Rectal smooth muscle tissue (tissue), 1 donor: ENCODE measurements at regions not wholly inside any gene's neighbourhood (a gene's known extent, or its start where the extent isn't known, plus 50 kb on each side); places are given as distances from the start of the nearest gene placed in this dataset.

Experiments used
- H3K27ac ChIP-seq: one replicate; pipeline ENCODE4 v1.7.0; 2013; ENCODE audit warnings: low read depth, low read length, inconsistent platforms
- H3K27me3 ChIP-seq: one replicate; pipeline ENCODE4 v1.7.0; 2013; ENCODE audit warnings: low read length; ENCODE audit not compliant: control insufficient read depth, insufficient read depth
- H3K36me3 ChIP-seq: one replicate; pipeline ENCODE4 v1.7.0; 2013; ENCODE audit warnings: low read length; ENCODE audit not compliant: control insufficient read depth, insufficient read depth
- H3K4me1 ChIP-seq: one replicate; pipeline ENCODE4 v1.7.0; 2013; ENCODE audit warnings: low read length; ENCODE audit not compliant: control insufficient read depth, insufficient read depth
- H3K4me3 ChIP-seq: one replicate; pipeline ENCODE4 v1.7.0; 2013; ENCODE audit warnings: low read length
- H3K9ac ChIP-seq: one replicate; pipeline ENCODE4 v1.7.0; 2013; ENCODE audit warnings: low read length

GRCh38 chr4:189362364-189362763 is 578.3 kb upstream of the FRG1 start:
- H3K27ac ChIP-seq, result no peak overlapping the region
- no peak overlapping the region for H3K9ac ChIP-seq
- H3K27me3 ChIP-seq, result no peaks in the 10 kb centered on the region
- H3K4me1 ChIP-seq, result no peaks in the 10 kb centered on the region
- H3K4me3 ChIP-seq, result no peak overlapping the region
- no peaks in the 10 kb centered on the region for H3K36me3 ChIP-seq

- Histone ChIP-seq H3K36me3 (no peaks in the 10 kb centered on the region), H3K9ac (no peak overlapping the region), H3K4me3 (no peak overlapping the region), H3K27me3 (no peaks in the 10 kb centered on the region), H3K4me1 (no peaks in the 10 kb centered on the region), H3K27ac (no peak overlapping the region)
Observed at GRCh38 chr4:189364032-189364449, 576.6 kb upstream of the FRG1 start.

GRCh38 chr4:189365451-189365850 is 575.2 kb upstream of the FRG1 start:
- H3K27me3 ChIP-seq, result no peaks in the 10 kb centered on the region
- H3K4me1 ChIP-seq, result no peaks in the 10 kb centered on the region
- no peak overlapping the region for H3K4me3 ChIP-seq
- H3K9ac ChIP-seq, result no peak overlapping the region
- no peak overlapping the region for H3K27ac ChIP-seq
- no peaks in the 10 kb centered on the region for H3K36me3 ChIP-seq

- Histone ChIP-seq H3K27me3 (no peaks in the 10 kb centered on the region), H3K4me3 (no peak overlapping the region), H3K4me1 (no peaks in the 10 kb centered on the region), H3K36me3 (no peaks in the 10 kb centered on the region), H3K27ac (no peak overlapping the region), H3K9ac (no peak overlapping the region)
Observed at GRCh38 chr4:189367832-189368231, 572.8 kb upstream of the FRG1 start.

GRCh38 chr4:189374176-189374575 is 566.5 kb upstream of the FRG1 start:
- Histone ChIP-seq H3K4me3 (no peak overlapping the region), H3K4me1 (no peaks in the 10 kb centered on the region), H3K27ac (no peak overlapping the region), H3K27me3 (no peaks in the 10 kb centered on the region), H3K9ac (no peak overlapping the region), H3K36me3 (no peaks in the 10 kb centered on the region)

GRCh38 chr4:189376901-189377300 is 563.8 kb upstream of the FRG1 start:
- Histone ChIP-seq H3K27me3 (no peaks in the 10 kb centered on the region), H3K27ac (no peak overlapping the region), H3K4me3 (no peak overlapping the region), H3K9ac (no peak overlapping the region), H3K4me1 (no peaks in the 10 kb centered on the region), H3K36me3 (no peaks in the 10 kb centered on the region)

GRCh38 chr4:189377569-189377968 is 563.1 kb upstream of the FRG1 start:
- no peaks in the 10 kb centered on the region for H3K36me3 ChIP-seq
- H3K9ac ChIP-seq, result no peak overlapping the region
- no peaks in the 10 kb centered on the region for H3K27me3 ChIP-seq
- H3K4me1 ChIP-seq, result no peaks in the 10 kb centered on the region
- no peak overlapping the region for H3K4me3 ChIP-seq
- no peak overlapping the region for H3K27ac ChIP-seq

GRCh38 chr4:189385098-189385497 is 555.6 kb upstream of the FRG1 start:
- H3K27me3 ChIP-seq, result no peaks in the 10 kb centered on the region
- H3K4me1 ChIP-seq, result no peaks in the 10 kb centered on the region
- H3K27ac ChIP-seq, result no peak overlapping the region
- no peaks in the 10 kb centered on the region for H3K36me3 ChIP-seq
- H3K9ac ChIP-seq, result no peak overlapping the region
- no peak overlapping the region for H3K4me3 ChIP-seq

GRCh38 chr4:189385579-189385978 is 555.1 kb upstream of the FRG1 start:
- H3K4me1 ChIP-seq, result no peaks in the 10 kb centered on the region
- no peak overlapping the region for H3K9ac ChIP-seq
- H3K4me3 ChIP-seq, result no peak overlapping the region
- no peaks in the 10 kb centered on the region for H3K36me3 ChIP-seq
- H3K27me3 ChIP-seq, result no peaks in the 10 kb centered on the region
- H3K27ac ChIP-seq, result no peak overlapping the region

GRCh38 chr4:189396435-189396834 is 544.2 kb upstream of the FRG1 start:
- no peaks in the 10 kb centered on the region for H3K27me3 ChIP-seq
- no peak overlapping the region for H3K9ac ChIP-seq
- no peaks in the 10 kb centered on the region for H3K36me3 ChIP-seq
- H3K4me3 ChIP-seq, result no peak overlapping the region
- H3K27ac ChIP-seq, result no peak overlapping the region
- H3K4me1 ChIP-seq, result no peaks in the 10 kb centered on the region

GRCh38 chr4:189404271-189404670 is 536.4 kb upstream of the FRG1 start:
- Histone ChIP-seq H3K4me3 (no peak overlapping the region), H3K27me3 (no peaks in the 10 kb centered on the region), H3K9ac (no peak overlapping the region), H3K27ac (no peak overlapping the region), H3K4me1 (no peaks in the 10 kb centered on the region), H3K36me3 (no peaks in the 10 kb centered on the region)

GRCh38 chr4:189409158-189409557 is 531.5 kb upstream of the FRG1 start:
- H3K4me1 ChIP-seq, result no peaks in the 10 kb centered on the region
- no peak overlapping the region for H3K27ac ChIP-seq
- no peak overlapping the region for H3K4me3 ChIP-seq
- H3K9ac ChIP-seq, result no peak overlapping the region
- H3K27me3 ChIP-seq, result no peaks in the 10 kb centered on the region
- H3K36me3 ChIP-seq, result no peaks in the 10 kb centered on the region

GRCh38 chr4:189414021-189414420 is 526.7 kb upstream of the FRG1 start:
- Histone ChIP-seq H3K27ac (no peak overlapping the region), H3K4me1 (no peaks in the 10 kb centered on the region), H3K36me3 (no peaks in the 10 kb centered on the region), H3K9ac (no peak overlapping the region), H3K27me3 (no peaks in the 10 kb centered on the region), H3K4me3 (no peak overlapping the region)
